Amniotic epithelial cell (primary cell): ENCODE measurements at regions not wholly inside any gene's neighbourhood (a gene's known extent, or its start where the extent isn't known, plus 50 kb on each side); places are given as distances from the start of the nearest gene placed in this dataset.

Experiments used
- DNase-seq: peaks from one replicate; pipeline ENCODE4 v3.0.0-alpha.2; 2010; ENCODE audit warnings: low read depth

DNA sequence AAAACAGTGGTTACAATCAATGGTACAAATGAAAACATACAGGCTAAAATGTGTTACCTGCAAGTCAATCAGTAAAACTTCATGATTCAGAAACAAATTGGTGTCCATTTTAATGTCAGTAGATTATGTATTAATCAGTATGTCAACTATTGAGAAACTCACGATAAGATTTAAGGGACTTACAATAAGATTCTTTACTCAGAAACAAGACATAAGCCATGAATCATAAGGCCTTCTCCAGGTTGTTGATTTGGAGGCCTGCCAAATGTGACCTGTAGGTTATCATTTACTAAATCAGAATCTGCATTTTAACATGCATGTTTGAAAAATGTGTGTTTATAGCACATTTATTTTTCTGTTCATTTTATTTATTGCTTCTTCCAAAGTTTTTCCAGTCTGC is 623.1 kb downstream of the CCDC85A start:
- no peak for DNase-seq

GRCh38 chr2:56807861-56808260 is 624.1 kb downstream of the CCDC85A start:
- DNase-seq: no peak

DNA sequence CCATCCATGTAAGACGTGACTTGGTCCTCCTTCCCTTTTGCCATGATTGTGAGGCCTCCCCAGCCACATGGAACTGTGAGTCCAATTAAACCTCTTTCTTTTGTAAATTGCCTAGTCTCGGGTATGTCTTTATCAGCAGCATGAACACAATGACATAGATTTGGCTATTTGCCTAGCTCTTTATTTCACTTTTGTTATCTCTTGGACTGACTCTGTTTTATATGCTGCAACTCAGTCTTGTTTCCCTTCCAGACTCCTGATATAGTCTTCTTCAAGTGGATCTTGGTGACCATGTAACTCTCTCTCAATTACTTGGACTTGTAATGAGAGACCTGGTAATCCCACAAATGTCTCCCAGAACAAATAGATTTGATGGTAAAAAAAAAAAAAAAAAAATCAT is 627.6 kb downstream of the CCDC85A start:
- DNase-seq: peak; percentile 62

GRCh38 chr2:56812432-56812831 is 628.6 kb downstream of the CCDC85A start:
- no peak for DNase-seq

DNA sequence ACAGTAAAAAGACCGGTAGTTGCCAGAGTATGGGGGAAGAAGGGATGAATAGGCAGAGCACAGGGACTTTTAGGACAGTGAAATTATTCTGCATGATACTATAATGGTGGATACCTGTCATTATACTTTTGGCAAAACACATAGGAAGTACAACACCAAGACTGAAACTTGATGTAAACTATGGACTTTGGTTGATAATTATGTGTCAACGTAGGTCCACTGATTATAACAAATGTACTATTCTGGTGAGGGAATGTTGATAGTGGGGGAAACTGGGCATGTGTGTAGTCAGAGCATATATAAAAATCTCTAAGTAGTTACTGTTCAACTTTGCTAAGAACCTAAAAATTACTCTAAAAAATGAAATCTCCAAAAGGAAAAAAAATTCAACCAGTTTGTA is 629.7 kb downstream of the CCDC85A start:
- no peak for DNase-seq

GRCh38 chr2:56816666-56817065 is 632.9 kb downstream of the CCDC85A start:
- no peak for DNase-seq

DNA sequence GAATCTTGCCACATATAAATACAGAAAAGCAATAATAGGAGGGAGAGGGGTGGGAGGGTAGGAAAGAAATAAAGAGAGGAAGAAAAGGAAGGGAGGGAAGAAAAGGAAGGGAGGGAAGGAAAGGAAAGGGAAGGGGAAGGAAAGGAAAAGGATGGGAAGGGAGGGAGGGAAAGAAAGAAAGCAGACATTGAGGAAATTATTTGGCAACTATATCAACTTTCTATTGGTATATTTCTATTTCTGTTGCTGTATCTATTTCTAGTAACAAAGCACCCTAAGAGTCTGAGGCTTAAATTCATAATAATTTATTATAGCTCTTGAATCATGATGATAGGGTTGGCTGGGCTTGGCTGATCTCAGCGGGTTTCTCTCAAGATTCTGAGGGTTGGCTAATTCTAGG is 648.0 kb downstream of the CCDC85A start:
- DNase-seq: no peak

DNA sequence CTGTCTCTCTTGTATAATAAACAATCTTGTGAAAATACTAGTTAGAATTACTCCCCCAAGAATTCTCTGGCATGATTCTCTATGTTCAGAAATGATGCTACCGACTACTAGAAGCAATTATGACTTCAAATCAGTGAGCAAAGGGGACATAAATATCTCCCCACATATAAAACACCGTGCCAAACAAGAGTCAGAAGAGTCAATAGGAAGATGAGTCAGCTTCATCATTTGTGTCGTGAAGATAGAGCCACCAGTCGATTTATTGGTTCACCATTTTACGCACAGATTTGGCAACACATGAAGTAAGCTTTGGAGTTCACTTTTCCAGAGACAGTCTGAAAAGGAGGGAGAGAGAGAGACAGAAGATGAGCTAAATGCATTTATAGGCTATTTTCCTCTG is 650.9 kb downstream of the CCDC85A start:
- no peak for DNase-seq

DNA sequence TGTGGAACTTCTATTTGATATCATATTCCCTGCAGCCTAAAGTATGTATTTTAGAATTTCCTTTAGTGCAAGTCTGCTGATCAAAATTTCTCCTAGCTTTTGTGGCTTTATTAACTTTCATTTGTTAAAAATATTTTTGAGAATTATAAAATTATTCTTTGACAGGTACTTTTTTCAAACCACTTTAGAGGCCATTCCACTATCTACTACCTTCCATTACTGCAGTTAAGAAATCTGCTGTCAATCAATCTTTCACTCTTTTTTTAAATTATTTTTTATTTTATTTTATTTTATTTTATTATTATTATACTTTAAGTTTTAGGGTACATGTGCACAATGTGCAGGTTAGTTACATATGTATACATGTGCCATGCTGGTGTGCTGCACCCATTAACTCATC is 656.2 kb downstream of the CCDC85A start:
- peak; percentile 13 for DNase-seq

- DNase-seq: no peak
Measured at GRCh38 chr2:56860991-56861390, 677.2 kb downstream of the CCDC85A start.

GRCh38 chr2:56871644-56872043 is 687.9 kb downstream of the CCDC85A start:
- DNase-seq: peak; percentile 28

- no peak for DNase-seq
Measured at GRCh38 chr2:56874717-56875116, 690.9 kb downstream of the CCDC85A start.

GRCh38 chr2:56889738-56890137 is 705.9 kb downstream of the CCDC85A start:
- DNase-seq: no peak

DNA sequence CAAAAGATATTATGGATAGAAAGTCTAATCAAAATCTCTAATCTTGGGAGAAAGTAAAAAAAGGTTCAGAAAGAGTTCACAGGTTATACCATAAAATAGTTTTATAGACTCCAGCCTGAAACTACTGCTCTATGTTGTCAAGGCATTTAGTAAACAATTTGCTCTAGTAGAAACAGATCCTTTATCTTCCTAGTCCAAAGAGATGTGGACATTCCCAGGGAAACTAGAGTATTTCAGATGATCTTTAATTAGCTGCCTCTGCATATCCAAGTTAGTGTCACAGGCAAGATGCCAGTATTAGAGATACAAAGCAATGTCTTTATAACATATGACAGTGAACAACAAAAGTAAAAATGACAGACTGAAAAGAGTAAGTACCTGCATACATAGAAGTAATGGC is 708.6 kb downstream of the CCDC85A start:
- DNase-seq: no peak

DNA sequence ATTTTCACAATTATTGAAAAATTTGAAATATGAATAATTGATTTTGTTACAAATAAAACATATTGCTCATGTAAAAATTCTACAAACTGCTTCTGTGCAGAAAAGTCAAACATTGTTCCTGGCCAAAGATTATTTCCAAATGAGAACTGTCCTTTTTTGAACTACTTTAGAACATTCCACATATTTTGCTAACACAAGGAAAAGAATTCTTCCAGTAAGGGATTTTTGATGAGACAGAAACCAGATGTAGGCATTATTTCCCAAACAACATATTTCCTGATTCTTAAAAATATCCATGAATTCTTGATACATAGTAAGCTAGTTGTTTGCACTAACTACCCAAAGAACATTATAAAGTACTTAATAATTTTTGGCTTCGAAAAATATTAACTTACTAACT is 715.2 kb downstream of the CCDC85A start:
- peak; percentile 6 for DNase-seq

DNA sequence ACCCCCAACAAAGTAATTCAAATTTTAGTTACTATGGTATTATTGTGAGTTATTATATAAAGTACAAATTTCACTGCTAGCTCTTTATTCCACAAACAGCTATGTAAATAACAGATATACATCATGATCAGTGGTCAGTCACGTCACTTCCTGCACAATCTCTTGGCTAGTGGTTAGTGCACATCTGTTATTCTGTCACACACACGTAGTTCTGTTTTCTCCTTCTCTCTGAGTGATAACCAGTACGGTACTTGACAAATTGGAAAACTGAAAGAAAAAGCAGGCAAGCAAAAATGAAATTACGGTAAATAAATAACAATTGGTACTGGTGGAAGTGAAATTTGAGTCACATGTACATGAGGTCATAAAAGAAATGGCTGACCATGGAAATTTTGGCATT is 728.7 kb downstream of the CCDC85A start:
- DNase-seq: no peak

GRCh38 chr2:56918790-56919189 is 735.0 kb downstream of the CCDC85A start:
- no peak for DNase-seq

GRCh38 chr2:56933976-56934375 is 750.2 kb downstream of the CCDC85A start:
- DNase-seq: no peak

- no peak for DNase-seq
Measured at GRCh38 chr2:56934866-56935265, 751.1 kb downstream of the CCDC85A start.

DNA sequence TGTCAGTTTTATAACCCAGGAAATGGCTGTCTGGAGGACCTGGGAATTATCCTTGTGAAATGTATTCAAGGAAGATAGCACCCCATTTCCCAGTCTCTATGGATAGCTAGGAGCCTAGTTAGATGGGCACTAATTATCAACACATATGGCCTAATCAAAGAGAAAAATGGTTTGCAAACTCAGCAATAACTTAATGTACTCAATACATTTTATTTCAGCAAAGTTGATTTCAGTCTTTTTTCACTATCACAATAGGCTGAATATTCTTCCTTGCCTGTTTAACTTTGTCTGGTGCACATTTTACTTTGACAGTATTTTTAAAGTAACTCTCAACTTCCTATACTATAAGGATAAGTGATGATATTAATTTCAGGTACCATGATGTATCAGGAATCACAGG is 756.3 kb downstream of the CCDC85A start:
- no peak for DNase-seq

DNA sequence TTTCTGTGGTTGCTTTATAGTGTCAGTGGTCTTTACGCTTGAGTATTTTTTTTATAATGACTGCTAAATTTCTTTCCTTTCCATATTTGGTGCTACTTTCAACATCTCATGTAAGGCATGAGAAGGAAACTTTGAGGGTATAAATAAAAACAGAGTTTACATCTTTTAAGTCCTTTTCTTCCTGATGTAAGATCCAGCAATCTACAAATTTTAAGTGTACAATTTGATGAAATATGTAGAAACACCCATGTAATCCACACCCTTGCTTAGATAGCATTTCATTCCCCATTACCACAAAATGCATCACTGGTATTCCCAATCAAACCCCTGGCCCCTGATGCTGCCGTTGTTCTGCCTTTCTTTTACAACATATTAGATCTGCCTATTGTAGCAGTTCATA is 769.1 kb downstream of the CCDC85A start:
- DNase-seq: no peak

DNA sequence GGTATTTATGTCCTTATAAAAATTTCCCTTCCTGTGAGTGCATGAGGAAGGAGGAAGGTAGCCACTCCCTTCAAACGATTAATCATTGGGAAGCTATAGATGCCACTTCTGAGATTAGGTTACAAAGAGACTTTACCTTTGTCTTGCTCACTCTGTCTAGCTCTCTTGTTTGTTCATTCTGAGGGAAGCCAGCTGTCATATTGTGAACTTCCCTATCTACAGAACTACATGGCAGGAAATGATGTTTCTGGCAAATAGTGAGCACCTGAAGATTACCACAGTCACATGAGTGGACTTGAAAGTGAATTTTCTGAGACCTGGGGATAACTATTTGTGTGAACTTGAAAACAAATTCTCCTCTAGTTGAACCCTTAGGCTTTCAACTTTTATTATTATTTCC is 776.8 kb downstream of the CCDC85A start:
- no peak for DNase-seq

DNA sequence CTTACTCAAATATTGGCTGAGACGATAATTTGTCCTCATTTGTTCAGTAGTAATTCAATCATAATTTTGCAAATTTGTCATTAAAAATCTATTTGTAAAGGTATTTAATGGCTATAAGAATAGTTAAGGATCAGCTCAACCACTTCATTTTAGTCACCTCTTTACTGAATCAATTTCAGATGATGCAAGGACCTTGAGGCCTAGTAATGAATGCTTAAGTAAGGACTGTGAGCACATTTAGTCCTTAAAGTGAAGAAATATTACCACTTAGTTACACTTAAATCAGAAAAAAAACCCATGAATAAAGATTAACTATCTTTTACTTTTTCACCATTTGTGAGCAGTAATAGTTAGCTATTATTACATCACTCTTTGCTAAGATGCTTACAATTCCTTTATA is 778.9 kb downstream of the CCDC85A start:
- no peak for DNase-seq

- DNase-seq: no peak
Measured at GRCh38 chr2:56969513-56969912, 785.7 kb downstream of the CCDC85A start.

DNA sequence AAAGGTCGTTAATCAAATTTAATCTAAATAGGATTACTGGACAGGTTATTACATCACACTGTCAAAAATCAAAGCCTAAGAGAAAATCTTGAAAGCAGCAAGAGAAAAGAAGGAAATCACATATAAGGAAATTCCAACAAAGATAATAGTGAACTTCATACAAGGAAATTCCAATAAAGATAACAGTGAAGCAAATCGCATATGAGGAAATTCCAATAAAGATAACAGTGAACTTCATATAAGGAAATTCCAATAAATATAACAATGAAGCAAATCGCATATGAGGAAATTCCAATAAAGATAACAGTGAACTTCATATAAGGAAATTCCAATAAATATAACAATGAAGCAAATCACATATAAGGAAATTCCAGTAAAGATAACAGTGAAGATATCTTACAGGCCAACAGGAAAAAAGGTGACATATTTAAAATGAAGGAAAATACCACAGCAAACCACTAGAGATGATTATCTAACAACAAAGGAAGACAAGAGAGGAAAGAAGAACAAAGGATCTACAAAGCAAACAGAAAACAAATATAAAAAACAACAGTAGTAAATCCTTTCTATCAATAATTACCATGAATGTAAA is 787.7 kb downstream of the CCDC85A start:
- no peak for DNase-seq
